Middle frontal gyrus (tissue), 1 donor: ENCODE measurements at regions not wholly inside any gene's neighbourhood (a gene's known extent, or its start where the extent isn't known, plus 50 kb on each side); places are given as distances from the start of the nearest gene placed in this dataset.

ENCODE experiments used
- DNase-seq: peaks from one replicate; pipeline ENCODE4 v3.0.0-alpha.2; 2015; ENCODE audit warnings: low spot score; ENCODE audit errors: extremely low spot score

DNA sequence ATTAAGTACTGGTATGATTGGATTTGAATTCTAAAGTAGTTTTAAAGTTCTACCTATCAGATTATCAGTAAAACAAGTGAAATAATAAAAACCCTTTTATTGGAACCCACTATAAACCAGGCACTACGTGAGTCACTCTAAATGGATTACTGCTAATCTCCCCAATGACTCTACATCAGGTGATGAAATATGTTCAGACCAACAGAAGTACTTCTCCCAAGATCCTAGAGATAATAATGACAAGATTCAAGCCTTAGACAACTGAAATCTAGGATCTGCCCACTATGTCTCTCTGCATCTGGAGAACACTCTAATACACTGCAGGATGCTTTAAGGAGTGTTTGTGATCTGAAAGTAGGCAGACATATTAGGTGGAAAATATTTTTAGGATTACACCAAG, 652.1 kb upstream of the CHORDC1 start:
- no peak for DNase-seq

DNA sequence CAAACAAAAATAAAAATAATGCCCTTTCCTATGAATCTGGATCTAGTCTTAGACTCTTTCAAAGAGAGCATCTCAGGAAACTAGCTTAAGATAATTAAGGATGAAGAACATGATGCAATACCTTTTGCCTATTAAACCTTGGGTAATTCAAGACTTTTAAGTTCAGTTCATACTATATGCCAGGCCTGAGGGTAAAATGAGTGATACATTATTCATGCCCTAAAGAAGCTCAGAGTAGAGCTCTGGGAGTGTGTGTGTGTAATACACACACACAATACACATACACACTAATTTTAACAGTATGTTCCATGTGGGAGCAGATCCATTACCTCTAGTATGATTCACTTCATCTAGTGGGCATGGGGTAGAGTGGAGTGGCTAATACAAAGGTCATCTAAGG, 651.4 kb upstream of the CHORDC1 start:
- no peak for DNase-seq

GRCh38 chr11:90867416-90867815, 644.6 kb upstream of the CHORDC1 start:
- DNase-seq = no peak

DNA sequence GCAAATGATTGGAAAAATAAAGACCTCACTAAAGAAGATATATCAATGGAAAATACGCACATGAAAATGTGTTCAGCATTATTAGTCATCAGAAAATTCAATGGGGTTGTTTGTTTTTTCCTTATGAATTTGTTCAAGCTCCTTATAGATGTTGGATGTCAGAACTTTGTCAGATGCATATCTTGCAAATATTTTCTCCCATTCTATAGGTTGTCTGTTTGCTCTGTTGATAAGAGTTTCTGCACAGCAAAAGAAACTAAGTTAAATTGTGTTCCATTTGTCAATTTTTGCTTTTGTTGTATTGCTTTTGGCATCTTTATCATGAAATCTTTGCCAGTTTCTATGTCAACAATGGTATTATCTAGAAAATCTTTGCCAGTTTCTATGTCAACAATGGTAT, 633.9 kb upstream of the CHORDC1 start:
- DNase-seq = no peak

- DNase-seq = no peak
Measured at GRCh38 chr11:90855531-90855930, 632.7 kb upstream of the CHORDC1 start.

- DNase-seq = no peak
Measured at GRCh38 chr11:90851196-90851595, 628.3 kb upstream of the CHORDC1 start.

DNA sequence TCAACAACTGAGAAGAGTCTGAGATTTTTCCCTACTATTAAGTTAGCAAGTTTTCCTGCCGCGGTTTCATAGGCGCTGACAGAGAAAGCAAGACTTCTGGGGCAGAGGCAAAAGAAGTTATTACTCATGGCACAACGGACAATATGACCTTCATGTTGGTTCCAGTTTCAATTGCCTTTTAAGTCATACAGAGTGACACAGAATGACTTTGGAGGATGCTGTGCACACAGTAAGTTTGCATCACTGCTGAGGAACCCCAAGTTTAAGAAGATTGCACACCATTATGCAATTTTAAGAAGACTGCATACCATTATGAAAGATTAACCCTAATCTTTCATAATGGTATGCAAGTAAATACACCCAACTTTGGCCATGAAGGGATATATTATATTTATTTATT, 626.5 kb upstream of the CHORDC1 start:
- no peak for DNase-seq

- no peak for DNase-seq
Measured at GRCh38 chr11:90847268-90847886, 624.5 kb upstream of the CHORDC1 start.

DNA sequence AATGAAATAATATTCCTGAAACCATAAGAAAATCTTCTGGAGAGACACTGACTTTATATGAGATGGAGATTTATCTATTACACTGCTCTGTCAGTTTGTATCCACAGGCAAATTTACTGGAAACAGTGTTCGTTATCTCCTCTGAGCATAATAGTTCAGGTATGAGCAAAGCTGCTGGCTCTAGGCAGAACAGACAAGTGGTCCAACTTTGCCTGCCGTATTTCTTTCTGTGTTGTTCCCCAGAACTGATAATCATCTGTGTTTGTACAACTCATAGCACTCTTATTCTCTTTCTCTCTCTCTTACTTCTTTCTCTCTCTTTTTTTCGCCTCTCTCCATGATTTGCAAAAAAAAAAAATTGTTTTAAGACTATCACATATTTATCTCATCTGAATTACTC, 623.8 kb upstream of the CHORDC1 start:
- no peak for DNase-seq

GRCh38 chr11:90845799-90846198, 623.0 kb upstream of the CHORDC1 start:
- DNase-seq = no peak

DNA sequence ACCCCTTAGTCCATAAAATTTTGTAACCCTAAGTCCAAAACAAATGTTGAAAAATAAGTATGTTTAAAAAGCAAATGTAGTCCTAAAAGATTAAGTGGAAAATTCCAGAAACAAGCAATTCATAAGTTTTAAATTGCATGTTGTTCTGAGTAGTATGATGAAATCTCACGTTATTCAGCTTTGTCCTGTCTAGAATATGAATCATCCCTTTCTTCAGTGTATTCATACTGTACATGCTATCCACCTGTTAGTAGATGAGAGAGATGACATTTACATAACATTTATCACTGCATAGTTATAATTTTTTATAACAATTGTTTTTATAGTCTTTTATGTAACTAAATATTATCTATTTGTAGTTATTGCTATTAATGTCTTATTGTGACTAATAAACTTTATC, 622.3 kb upstream of the CHORDC1 start:
- DNase-seq = no peak

- DNase-seq = peak; percentile 8
Measured at GRCh38 chr11:90844041-90844440, 621.2 kb upstream of the CHORDC1 start.

DNA sequence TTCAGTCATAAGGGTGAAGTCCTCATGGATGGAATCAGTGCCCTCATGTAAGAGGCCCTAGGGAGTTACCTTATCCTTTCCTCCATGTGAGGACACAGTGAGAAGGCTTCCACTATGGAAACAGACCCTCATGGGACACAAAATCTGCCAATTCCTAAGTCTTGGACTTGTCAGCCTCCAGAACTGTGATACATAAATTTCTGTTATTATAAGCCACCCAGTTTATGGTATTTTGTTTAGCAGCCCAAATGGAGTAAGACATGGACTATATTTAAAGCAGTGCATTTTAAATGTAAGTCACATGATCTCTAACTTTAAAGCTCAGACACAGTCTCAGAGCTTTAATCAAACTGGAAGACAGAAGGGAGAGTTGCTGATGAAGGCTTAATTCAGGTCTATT, 619.8 kb upstream of the CHORDC1 start:
- no peak for DNase-seq

GRCh38 chr11:90840071-90840470, 617.2 kb upstream of the CHORDC1 start:
- no peak for DNase-seq

DNA sequence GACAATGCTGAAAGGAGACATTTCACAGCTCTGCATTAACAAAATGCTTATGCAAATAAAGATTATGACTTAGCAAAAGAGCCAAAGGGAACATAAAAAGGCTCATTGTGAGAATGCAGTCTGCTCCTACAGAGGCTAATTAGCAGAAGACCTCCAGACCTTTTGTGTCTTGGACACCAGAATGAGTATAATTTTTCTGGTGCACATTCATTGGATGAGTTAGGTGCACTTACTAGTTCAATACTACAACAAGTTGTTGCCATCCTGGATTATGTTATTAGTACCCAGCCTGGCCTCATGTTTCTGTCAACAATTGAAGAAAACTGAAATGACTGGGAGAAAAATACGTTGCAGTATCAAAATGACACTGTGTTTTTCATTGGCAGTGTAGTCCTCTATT, 613.2 kb upstream of the CHORDC1 start:
- DNase-seq = no peak

GRCh38 chr11:90823446-90823845, 600.6 kb upstream of the CHORDC1 start:
- no peak for DNase-seq

DNA sequence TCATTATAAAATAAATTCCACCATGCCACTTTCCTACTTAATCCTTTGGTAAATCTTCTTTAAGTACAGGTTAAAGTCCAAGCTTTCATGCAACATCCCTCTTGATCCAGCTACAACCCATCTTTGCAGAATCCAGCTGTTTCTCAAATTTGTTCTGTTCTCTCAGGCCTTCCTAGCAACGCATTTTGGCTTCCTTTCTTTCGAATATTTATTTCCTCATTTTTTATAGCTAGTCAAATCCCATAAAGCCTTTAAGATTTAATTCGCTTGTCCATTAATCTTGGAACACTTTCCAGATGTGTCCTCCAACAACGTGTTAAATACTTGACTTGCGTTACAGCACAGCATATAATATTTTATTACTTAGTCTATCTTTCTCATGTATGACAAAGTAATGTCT, 600.1 kb upstream of the CHORDC1 start:
- no peak for DNase-seq

GRCh38 chr11:90818196-90818745, 595.4 kb upstream of the CHORDC1 start:
- DNase-seq = no peak

DNA sequence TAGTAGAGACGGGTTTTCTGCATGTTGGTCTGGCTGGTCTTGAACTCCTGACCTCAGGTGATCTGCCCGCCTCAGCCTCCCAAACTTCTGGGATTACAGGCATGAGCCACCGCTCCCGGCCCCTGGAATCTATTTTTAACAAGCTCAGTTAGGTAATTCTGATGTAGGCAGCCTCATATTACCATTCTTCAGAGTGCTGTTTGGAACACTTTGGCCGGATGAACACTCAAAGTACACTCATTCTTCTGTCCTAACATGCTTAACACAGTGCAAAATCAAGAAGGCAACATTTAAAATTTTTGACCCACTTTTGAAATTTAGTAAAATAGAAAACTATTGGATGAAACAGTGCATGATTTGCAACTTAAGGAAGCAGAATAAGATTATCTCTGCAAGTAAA, 586.7 kb upstream of the CHORDC1 start:
- DNase-seq = no peak

DNA sequence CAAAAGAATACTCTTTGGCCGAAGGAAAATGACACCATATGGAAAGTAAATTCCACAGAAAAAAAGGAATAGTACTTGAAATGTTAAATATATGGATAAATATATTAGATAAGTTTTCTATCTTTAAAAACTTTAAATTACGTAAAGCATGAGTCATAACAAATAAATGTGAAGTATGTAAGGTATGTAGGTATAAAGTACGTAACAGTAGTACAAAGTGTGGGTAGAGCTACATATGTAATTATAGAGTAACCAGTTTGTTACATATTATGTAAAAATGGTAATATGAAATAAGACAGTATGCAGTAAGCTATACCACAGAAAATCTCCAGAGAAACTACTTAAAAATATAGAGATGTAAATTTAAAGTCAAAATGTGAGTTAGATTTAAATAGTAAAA, 582.3 kb upstream of the CHORDC1 start:
- DNase-seq = no peak

GRCh38 chr11:90803831-90804230, 581.0 kb upstream of the CHORDC1 start:
- no peak for DNase-seq

GRCh38 chr11:90803366-90803765, 580.5 kb upstream of the CHORDC1 start:
- no peak for DNase-seq

- no peak for DNase-seq
Measured at GRCh38 chr11:90798769-90799168, 575.9 kb upstream of the CHORDC1 start.

DNA sequence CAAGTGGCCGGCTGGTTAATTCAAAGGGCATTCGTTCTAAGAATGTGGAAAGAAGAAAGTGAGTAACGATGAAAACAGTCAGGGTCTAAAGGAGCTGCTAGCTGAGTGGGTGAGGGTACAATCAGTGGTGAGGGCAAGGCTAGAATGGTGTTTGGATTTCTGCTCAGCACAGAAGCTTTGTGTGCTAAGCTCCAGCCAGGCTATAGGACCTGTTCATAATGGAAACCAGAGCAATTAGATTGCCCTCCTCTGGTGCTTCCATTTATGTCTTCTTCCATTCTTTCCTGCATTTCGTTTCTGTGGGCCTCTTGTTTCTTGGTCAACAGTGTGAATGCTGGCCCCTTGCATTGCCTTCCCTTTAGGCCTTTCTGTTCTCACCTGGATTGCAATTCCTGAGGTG, 572.9 kb upstream of the CHORDC1 start:
- no peak for DNase-seq
